Neural cell (in vitro differentiated cells): ENCODE measurements at regions not wholly inside any gene's neighbourhood (a gene's known extent, or its start where the extent isn't known, plus 50 kb on each side); places are given as distances from the start of the nearest gene placed in this dataset.
A peak's percentile ranks its signal among the peaks of the same experiment; 100 is the strongest.

Source experiments
- H2AFZ ChIP-seq: fragments of 200-600, 300-800 bp; sonication (generic), shearing (Covaris generic); 2 replicates; pipeline ENCODE4 v1.6.0; 2014; ENCODE audit warnings: low read depth, mild to moderate bottlenecking, antibody characterized with exemption, low read length, moderate library complexity
- H3F3A ChIP-seq: fragments of 200-600 bp; shearing (Covaris generic); 2 replicates; pipeline ENCODE4 v1.6.1; 2016; ENCODE audit warnings: mild to moderate bottlenecking, moderate library complexity, mixed read lengths, antibody characterized with exemption, low read length; ENCODE audit not compliant: insufficient read depth, poor library complexity, severe bottlenecking
- H3K27ac ChIP-seq: fragments of 200-600, 300-800 bp; sonication (generic), shearing (Covaris generic); 2 replicates; pipeline ENCODE4 v1.5.1; 2014; ENCODE audit warnings: mild to moderate bottlenecking, low read length, moderate library complexity
- H3K27me3 ChIP-seq: fragments of 300-800, 200-600 bp; sonication (generic), shearing (Covaris generic); 2 replicates; pipeline ENCODE4 v1.6.0; 2014; ENCODE audit warnings: mild to moderate bottlenecking, low read depth, low read length, moderate library complexity; ENCODE audit not compliant: insufficient read depth
- H3K36me3 ChIP-seq: fragments of 300-800, 200-600 bp; sonication (generic), shearing (Covaris generic); 2 replicates; pipeline ENCODE4 v1.5.1; 2014; ENCODE audit warnings: mild to moderate bottlenecking, antibody characterized with exemption, low read length, moderate library complexity; ENCODE audit not compliant: insufficient read depth
- H3K4me2 ChIP-seq: fragments of 300-800, 200-600 bp; sonication (generic), shearing (Covaris generic); 2 replicates; pipeline ENCODE4 v1.6.0; 2014; ENCODE audit warnings: mild to moderate bottlenecking, low read length
- H3K4me3 ChIP-seq: fragments of 300-800, 200-600 bp; sonication (generic), shearing (Covaris generic); 2 replicates; pipeline ENCODE4 v1.5.1; 2014; ENCODE audit warnings: mild to moderate bottlenecking, low read length, moderate library complexity
- H3K79me2 ChIP-seq: fragments of 200-600 bp; shearing (Covaris generic); replicated peaks from 2 replicates; pipeline ENCODE4 v1.6.0; 2014; ENCODE audit warnings: mild to moderate bottlenecking, low read length, moderate library complexity; ENCODE audit not compliant: insufficient read depth
- H3K9ac ChIP-seq: fragments of 300-800, 200-600 bp; sonication (generic), shearing (Covaris generic); 2 replicates; pipeline ENCODE4 v1.6.1; 2016; ENCODE audit warnings: mild to moderate bottlenecking, low read length, mixed read lengths
- H3K9me2 ChIP-seq: fragments of 200-600 bp; shearing (Covaris generic); 2 replicates; pipeline ENCODE4 v1.6.1; 2016; ENCODE audit warnings: mild to moderate bottlenecking, low read length, mixed read lengths; ENCODE audit not compliant: insufficient read depth
- H3K9me3 ChIP-seq: fragments of 200-600, 300-800 bp; sonication (generic), shearing (Covaris generic); 2 replicates; pipeline ENCODE4 v1.6.1; 2016; ENCODE audit warnings: mild to moderate bottlenecking, mixed run types, low read length, moderate library complexity, mixed read lengths
- H4K20me1 ChIP-seq: fragments of 200-600 bp; shearing (Covaris generic); 2 replicates; pipeline ENCODE4 v1.6.1; 2016; ENCODE audit warnings: mild to moderate bottlenecking, mixed run types; ENCODE audit not compliant: insufficient read depth
- EP300 ChIP-seq: fragments of 450-650 bp; conservative IDR thresholded peaks from 2 replicates; pipeline ENCODE4 v1.6.1; 2014; ENCODE audit warnings: antibody characterized with exemption, mild to moderate bottlenecking, moderate library complexity; ENCODE audit not compliant: poor library complexity, severe bottlenecking
- EZH2 ChIP-seq: fragments of 200-600, 300-800 bp; shearing (Covaris generic), sonication (generic); IDR thresholded peaks from 2 replicates; pipeline ENCODE4 v1.6.1; 2014; ENCODE audit warnings: antibody characterized with exemption, low read length, borderline replicate concordance, mild to moderate bottlenecking; ENCODE audit not compliant: insufficient read depth, poor library complexity, severe bottlenecking
- MXI1 ChIP-seq: fragments of 450-650 bp; conservative IDR thresholded peaks from 2 replicates; pipeline ENCODE4 v1.6.1; 2014; ENCODE audit warnings: antibody characterized with exemption, mild to moderate bottlenecking; ENCODE audit not compliant: poor library complexity, severe bottlenecking
- POLR2AphosphoS5 ChIP-seq: IDR thresholded peaks from 2 replicates; pipeline ENCODE4 v1.6.1; 2012
- RAD21 ChIP-seq: fragments of 450-650 bp; conservative IDR thresholded peaks from 2 replicates; pipeline ENCODE4 v1.6.1; 2014; ENCODE audit warnings: antibody characterized with exemption, mild to moderate bottlenecking, moderate library complexity
- SMC3 ChIP-seq: fragments of 450-650 bp; conservative IDR thresholded peaks from 2 replicates; pipeline ENCODE4 v1.6.1; 2014; ENCODE audit warnings: antibody characterized with exemption, mild to moderate bottlenecking, moderate library complexity; ENCODE audit not compliant: poor library complexity
- TAF1 ChIP-seq: IDR thresholded peaks from 2 replicates; pipeline ENCODE4 v1.6.1; 2012; ENCODE audit warnings: low read depth
- TF ChIP-seq, protein P1 (sequence below): fragments of 450-650 bp; IDR thresholded peaks from 2 replicates; pipeline ENCODE4 v1.5.1; 2014; ENCODE audit warnings: antibody characterized with exemption, mild to moderate bottlenecking, moderate library complexity; ENCODE audit not compliant: poor library complexity, severe bottlenecking
- TF ChIP-seq, protein P2 (sequence below): IDR thresholded peaks from 2 replicates; pipeline ENCODE4 v1.6.1; 2012; ENCODE audit warnings: borderline replicate concordance

DNA sequence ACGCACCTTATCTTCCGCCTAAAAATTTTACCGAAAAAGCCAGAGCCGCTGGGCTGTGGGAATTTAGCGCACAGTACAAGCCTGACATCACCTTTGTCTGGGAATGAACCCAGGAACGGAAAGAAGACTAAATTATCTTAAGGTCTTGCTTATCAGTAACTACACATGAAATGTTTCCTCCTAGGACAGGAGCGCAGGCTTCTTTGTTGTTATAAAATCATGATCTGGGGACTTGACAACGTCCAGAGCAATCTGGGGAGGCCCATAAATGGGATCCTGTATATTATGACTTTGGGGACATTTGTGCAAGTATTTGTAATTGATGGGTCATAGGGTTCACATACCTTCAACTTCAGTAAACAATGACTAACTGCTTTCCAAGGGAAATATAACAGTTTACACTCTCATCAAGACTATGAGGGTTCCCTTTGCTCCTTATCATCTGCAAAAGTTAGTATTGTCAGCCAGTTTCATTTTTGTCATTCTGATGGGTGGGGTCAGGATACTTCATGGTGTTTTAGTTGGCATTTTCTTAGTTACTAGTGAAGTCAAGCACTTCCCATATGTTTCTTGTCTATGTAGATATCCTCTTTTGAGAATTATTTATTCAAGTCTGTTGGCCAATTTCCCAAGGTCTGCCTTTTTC, 213.9 kb upstream of the PFN2 start:
- no peaks in the 10 kb centered on the region for H4K20me1 ChIP-seq
- peak overlapping the region; percentile 62 for H3K4me3 ChIP-seq
- no peaks in the 10 kb centered on the region for H3K79me2 ChIP-seq
- no peaks in the 10 kb centered on the region for H3K36me3 ChIP-seq
- no peak overlapping the region for H3K9ac ChIP-seq
- H3K27ac ChIP-seq = no peak overlapping the region
- H3K9me2 ChIP-seq = no peaks in the 10 kb centered on the region
- TF ChIP-seq TAF1 (no peak), SMC3 (peak; percentile 52), MXI1 (no peak), EZH2 (no peak), EP300 (no peak), RAD21 (no peak), POLR2AphosphoS5 (no peak)
- TF ChIP-seq, protein P1, sequence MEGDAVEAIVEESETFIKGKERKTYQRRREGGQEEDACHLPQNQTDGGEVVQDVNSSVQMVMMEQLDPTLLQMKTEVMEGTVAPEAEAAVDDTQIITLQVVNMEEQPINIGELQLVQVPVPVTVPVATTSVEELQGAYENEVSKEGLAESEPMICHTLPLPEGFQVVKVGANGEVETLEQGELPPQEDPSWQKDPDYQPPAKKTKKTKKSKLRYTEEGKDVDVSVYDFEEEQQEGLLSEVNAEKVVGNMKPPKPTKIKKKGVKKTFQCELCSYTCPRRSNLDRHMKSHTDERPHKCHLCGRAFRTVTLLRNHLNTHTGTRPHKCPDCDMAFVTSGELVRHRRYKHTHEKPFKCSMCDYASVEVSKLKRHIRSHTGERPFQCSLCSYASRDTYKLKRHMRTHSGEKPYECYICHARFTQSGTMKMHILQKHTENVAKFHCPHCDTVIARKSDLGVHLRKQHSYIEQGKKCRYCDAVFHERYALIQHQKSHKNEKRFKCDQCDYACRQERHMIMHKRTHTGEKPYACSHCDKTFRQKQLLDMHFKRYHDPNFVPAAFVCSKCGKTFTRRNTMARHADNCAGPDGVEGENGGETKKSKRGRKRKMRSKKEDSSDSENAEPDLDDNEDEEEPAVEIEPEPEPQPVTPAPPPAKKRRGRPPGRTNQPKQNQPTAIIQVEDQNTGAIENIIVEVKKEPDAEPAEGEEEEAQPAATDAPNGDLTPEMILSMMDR = peak; percentile 37
- TF ChIP-seq, protein P2, sequence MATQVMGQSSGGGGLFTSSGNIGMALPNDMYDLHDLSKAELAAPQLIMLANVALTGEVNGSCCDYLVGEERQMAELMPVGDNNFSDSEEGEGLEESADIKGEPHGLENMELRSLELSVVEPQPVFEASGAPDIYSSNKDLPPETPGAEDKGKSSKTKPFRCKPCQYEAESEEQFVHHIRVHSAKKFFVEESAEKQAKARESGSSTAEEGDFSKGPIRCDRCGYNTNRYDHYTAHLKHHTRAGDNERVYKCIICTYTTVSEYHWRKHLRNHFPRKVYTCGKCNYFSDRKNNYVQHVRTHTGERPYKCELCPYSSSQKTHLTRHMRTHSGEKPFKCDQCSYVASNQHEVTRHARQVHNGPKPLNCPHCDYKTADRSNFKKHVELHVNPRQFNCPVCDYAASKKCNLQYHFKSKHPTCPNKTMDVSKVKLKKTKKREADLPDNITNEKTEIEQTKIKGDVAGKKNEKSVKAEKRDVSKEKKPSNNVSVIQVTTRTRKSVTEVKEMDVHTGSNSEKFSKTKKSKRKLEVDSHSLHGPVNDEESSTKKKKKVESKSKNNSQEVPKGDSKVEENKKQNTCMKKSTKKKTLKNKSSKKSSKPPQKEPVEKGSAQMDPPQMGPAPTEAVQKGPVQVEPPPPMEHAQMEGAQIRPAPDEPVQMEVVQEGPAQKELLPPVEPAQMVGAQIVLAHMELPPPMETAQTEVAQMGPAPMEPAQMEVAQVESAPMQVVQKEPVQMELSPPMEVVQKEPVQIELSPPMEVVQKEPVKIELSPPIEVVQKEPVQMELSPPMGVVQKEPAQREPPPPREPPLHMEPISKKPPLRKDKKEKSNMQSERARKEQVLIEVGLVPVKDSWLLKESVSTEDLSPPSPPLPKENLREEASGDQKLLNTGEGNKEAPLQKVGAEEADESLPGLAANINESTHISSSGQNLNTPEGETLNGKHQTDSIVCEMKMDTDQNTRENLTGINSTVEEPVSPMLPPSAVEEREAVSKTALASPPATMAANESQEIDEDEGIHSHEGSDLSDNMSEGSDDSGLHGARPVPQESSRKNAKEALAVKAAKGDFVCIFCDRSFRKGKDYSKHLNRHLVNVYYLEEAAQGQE = no peak
- H3K9me3 ChIP-seq = no peaks in the 10 kb centered on the region
- no peaks in the 10 kb centered on the region for H3F3A ChIP-seq
- no peak overlapping the region for H2AFZ ChIP-seq
- no peaks in the 10 kb centered on the region for H3K27me3 ChIP-seq
- H3K4me2 ChIP-seq = no peak overlapping the region

DNA sequence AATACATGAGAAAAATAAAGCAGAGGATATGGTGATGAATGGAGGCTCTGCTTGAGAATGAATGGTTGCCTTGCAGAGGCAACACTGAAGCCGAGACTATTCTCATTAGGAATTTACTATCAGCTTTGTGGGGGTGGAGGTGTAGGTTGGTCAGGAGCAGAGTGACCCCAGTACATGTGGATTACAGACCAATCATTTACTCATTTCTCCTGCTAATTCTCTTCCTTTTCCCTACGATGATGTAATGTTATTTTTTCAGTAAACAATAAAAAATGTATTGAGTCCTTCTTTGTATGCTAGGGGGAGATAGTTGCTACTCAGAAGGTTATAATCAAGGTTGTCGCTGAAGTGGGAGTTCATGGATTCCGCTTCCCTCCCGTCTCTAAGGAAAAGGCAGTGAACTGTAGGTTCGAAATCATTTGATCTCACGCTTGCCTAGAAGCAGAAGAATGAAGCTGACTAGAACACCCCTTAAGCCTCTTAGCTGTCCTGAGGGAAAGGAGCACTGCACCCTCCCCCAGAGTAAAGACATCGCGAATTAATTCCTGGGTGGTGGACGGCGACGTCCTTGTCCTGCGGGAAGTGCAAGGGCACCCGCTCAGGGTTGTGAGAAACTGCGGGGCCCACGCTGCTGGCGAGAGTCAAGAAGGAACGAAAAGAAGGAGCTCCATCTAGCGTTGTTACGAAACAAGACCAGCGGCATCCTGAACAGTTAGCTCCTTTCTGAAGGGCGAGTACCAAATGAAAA, 213.2 kb upstream of the PFN2 start:
- H3K9me2 ChIP-seq = no peaks in the 10 kb centered on the region
- H3K9ac ChIP-seq = peak overlapping the region; percentile 32

More for the DNA sequence above, 213.2 kb upstream of the PFN2 start:
- H3F3A ChIP-seq = no peaks in the 10 kb centered on the region
- no peak overlapping the region for H3K4me2 ChIP-seq
- H3K27ac ChIP-seq = no peak overlapping the region
- H2AFZ ChIP-seq = no peak overlapping the region
- H3K36me3 ChIP-seq = no peaks in the 10 kb centered on the region
- peak overlapping the region; percentile 62 for H3K4me3 ChIP-seq
- H4K20me1 ChIP-seq = no peaks in the 10 kb centered on the region
- no peaks in the 10 kb centered on the region for H3K9me3 ChIP-seq
- no peaks in the 10 kb centered on the region for H3K27me3 ChIP-seq
- TF ChIP-seq POLR2AphosphoS5 = peak; percentile 20
- peak; percentile 13 for TF ChIP-seq EP300
- no peak for TF ChIP-seq EZH2
- TF ChIP-seq RAD21 = peak; percentile 91
- no peak for TF ChIP-seq TAF1
- TF ChIP-seq MXI1 = peak; percentile 71
- TF ChIP-seq, protein P1 = peak; percentile 91
- TF ChIP-seq, protein P2 = peak; percentile 29
- TF ChIP-seq SMC3 = peak; percentile 95
- no peaks in the 10 kb centered on the region for H3K79me2 ChIP-seq
